NCI-H345 treated with DMSO at 0.1 percent for 48 hours (cell line): ENCODE measurements at regions not wholly inside any gene's neighbourhood (a gene's known extent, or its start where the extent isn't known, plus 50 kb on each side); places are given as distances from the start of the nearest gene placed in this dataset.
"Not testable (repeated sequence)": the region's sequence is repeated elsewhere in the genome, so short reads cannot be mapped to it uniquely, and the experiment has no call there.

ENCODE experiments used
- DNase-seq: peaks from one replicate; lab custom pipeline; 2025; ENCODE audit not compliant: unreplicated experiment; lab: John Stamatoyannopoulos, UW

GRCh38 chr4:14921781-14922180, 80.5 kb upstream of the CPEB2 start:
- DNase-seq, result not testable (repeated sequence)

GRCh38 chr4:14924076-14924811, 78.0 kb upstream of the CPEB2 start:
- no peak for DNase-seq

GRCh38 chr4:14924812-14925344, 77.4 kb upstream of the CPEB2 start:
- no peak for DNase-seq

- no peak for DNase-seq
Measured at GRCh38 chr4:14925471-14925870, 76.8 kb upstream of the CPEB2 start.

- no peak for DNase-seq
Measured at GRCh38 chr4:14926368-14926767, 75.9 kb upstream of the CPEB2 start.

- no peak for DNase-seq
Measured at GRCh38 chr4:14928035-14928434, 74.2 kb upstream of the CPEB2 start.

- DNase-seq, result no peak
Measured at GRCh38 chr4:14929669-14930068, 72.6 kb upstream of the CPEB2 start.

- no peak for DNase-seq
Measured at GRCh38 chr4:14934704-14935390, 67.4 kb upstream of the CPEB2 start.

- no peak for DNase-seq
Measured at GRCh38 chr4:14943749-14944148, 58.5 kb upstream of the CPEB2 start.

- no peak for DNase-seq
Measured at GRCh38 chr4:14952352-14952751, 49.9 kb upstream of the CPEB2 start.
